ENCODE measurements at regions not wholly inside any gene's neighbourhood (a gene's known extent, or its start where the extent isn't known, plus 50 kb on each side); places are given as distances from the start of the nearest gene placed in this dataset.
"Not testable (repeated sequence)": the region's sequence is repeated elsewhere in the genome, so short reads cannot be mapped to it uniquely, and the experiment has no call there.

- no peak for DNase-seq (ENCODE audit: low read depth in 2 of 3, low spot score in 2 of 3)
These were observed 508.2 kb downstream of the FAM181B start for GRCh38 chr11:82225502-82225901.

- DNase-seq (ENCODE audit: low read depth in 2 of 3, low spot score in 2 of 3), result no peak
These were observed 516.6 kb downstream of the FAM181B start for GRCh38 chr11:82216927-82217570.

DNA sequence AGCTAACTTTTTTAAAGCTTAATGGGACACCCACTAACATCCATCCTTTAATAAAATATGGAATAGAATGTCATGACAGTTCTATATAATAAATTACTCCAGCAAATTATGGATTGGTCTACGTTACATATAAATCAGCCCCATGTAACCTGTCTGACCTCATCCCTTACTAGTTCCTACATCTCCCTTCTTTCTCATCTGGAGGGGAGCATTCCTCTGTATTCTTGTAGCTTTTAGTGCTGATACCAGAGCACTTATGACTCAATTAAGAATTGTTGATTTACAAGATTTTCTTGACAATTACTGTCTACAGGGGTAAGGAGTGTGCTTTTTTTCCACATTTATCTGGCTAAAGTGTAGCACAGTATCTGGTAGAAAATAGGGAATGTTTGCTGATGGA is 523.7 kb downstream of the FAM181B start:
- no peak for DNase-seq (ENCODE audit: low read depth in 2 of 3, low spot score in 2 of 3)

DNA sequence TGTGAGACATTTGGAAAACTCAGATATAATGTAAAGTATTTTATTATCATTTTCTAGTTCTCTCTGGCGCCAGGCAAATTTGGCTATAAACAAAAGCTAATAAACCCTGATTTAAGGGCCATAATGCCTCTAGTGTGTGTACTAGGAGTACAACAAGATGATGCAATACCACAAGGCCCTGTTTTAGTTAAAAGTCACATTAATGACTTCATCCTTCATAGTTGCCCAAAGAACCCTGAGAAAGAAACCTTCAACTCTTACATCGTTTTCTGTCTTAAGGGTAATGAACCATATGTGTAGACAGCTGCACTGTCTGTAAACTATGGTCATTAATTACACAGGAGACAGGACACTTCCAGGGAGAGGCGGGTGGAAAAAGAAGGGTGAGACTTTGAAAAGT is 538.4 kb downstream of the FAM181B start:
- DNase-seq (ENCODE audit: low read depth in 2 of 3, low spot score in 2 of 3), result no peak

DNA sequence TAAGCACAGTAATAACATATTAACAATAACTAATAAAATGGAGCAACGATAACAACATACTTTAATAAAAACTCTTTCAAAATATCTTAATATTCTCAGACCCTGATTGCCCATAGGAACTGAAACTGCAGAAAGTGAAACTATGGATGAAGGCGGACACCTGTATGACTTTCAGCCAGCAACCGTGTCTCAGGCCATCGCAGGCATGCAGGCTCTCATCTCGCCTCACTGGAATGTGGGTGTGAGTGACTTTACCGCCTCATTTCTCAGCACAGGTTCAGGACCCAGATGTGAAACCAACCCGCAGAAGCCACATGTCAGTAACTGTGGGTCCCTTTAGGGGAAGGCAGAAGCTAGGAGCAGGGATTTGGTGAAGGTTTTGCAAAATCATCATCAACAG is 539.1 kb downstream of the FAM181B start:
- DNase-seq (ENCODE audit: low read depth in 2 of 3, low spot score in 2 of 3), result no peak

DNA sequence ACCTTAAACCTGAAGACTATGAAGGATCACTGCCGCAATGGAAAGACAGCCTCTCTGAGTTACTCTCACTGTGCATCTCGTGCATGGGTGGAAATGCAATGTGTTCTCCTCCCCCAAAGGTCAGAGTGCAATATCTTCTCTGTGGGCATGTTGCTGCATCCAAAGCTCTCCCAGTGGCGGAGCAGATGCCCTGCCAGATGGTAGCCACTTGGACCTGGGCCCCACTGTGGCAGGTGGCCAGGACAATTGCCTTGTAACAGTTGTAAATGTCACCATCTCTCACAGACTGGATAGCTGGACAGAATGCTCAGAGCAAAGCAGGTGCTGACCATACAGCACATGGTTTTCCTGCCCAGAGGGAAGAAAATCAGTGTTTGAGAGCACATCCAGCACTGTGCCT is 542.0 kb downstream of the FAM181B start:
- no peak for DNase-seq (ENCODE audit: low read depth in 2 of 3, low spot score in 2 of 3)

DNA sequence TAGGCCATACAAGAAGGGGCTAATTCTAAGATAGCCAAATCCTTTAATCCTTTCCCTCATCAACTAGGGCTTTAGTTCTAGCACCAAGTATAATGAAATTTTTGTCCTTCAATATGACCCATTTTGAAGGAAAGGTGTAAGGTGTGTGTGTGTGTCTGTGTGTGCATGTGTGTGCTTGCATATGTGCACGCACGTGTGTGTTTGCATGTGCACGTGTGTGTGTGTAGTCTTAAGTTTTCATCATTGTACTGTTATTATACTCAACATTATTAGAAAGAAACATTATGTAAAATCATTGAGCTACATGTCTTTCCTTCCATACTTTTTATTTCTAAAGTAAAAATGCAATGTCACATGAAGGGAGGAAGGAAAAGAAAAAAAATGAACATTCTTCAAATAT is 547.7 kb downstream of the FAM181B start:
- DNase-seq (ENCODE audit: low read depth in 2 of 3, low spot score in 2 of 3), result no peak

DNA sequence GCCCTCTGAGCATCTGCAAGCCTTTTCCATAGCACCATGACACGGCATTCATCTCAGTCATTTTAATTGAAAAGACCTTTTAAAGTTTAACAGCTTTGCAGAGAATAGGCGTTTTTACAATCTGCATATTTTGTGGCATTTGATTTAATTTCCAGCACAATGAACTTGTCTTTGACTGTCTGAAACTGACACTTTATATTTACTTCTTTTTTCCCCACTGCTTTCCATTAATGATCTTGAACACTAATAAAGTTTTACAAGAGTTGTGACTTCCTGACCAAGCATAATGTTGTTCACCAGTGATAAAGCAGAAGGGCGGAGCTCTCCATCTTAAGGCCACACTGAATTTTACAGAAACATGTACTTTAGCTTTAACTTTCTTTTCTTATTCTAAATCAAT is 548.7 kb downstream of the FAM181B start:
- DNase-seq (ENCODE audit: low read depth in 2 of 3, low spot score in 2 of 3), result no peak

DNA sequence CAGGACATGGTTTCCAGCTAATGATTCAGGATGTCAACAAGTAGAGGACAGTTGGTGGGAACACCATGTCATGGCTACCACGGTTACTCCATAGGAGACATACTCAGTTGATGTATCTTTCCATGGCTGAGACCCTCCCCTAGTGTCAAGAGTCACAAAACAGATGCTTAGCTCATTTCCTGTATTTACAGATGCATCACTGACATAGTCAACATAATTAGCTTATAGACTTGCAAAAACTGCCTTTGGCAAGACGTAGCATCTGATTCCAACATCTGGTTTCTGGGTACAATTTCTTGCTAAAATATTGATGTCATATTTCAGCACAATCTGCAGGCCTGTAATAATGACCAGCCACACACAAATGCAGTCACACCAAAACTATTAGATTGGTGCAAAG is 550.3 kb downstream of the FAM181B start:
- DNase-seq (ENCODE audit: low read depth in 2 of 3, low spot score in 2 of 3), result no peak

GRCh38 chr11:82182697-82183096 is 551.0 kb downstream of the FAM181B start:
- DNase-seq (ENCODE audit: low read depth in 2 of 3, low spot score in 2 of 3), result not testable (repeated sequence)

DNA sequence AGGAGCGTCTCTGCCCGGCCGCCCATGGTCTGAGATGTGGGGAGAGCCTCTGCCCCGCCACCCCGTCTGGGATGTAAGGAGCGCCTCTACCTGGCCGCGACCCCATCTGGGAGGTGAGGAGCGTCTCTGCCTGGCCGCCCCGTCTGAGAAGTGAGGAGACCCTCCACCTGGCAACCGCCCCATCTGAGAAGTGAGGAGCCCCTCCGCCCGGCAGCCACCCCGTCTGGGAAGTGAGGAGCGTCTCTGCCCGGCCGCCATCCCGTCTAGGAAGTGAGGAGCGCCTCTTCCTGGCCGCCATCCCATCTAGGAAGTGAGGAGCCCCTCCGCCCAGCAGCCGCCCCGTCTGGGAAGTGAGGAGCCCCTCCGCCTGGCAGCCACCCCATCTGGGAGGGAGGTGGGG is 551.9 kb downstream of the FAM181B start:
- DNase-seq (ENCODE audit: low read depth in 2 of 3, low spot score in 2 of 3), result not testable (repeated sequence)

- no peak for DNase-seq (ENCODE audit: low read depth in 2 of 3, low spot score in 2 of 3)
These were observed 556.7 kb downstream of the FAM181B start for GRCh38 chr11:82176945-82177344.

GRCh38 chr11:82176365-82176764 is 557.3 kb downstream of the FAM181B start:
- no peak for DNase-seq (ENCODE audit: low read depth in 2 of 3, low spot score in 2 of 3)

DNA sequence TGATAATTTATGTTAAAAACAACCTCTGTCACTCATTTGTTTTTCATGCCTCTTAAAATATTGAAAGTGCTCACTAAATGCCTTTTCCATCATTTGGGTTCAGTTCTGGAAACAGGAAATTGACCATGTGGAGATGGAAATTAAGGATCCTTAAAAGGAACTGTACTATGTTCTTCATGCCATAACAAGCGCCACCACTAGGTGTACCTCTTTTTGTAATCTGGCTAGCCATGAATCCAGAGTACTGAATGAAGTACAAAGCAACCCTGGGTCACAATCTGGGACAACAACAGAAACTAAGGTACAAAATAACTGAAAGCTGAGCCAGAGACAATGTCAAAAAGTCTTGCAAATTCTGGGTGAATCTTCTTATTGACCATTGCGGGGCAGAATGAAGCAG is 559.1 kb downstream of the FAM181B start:
- no peak for DNase-seq (ENCODE audit: low read depth in 2 of 3, low spot score in 2 of 3)

DNA sequence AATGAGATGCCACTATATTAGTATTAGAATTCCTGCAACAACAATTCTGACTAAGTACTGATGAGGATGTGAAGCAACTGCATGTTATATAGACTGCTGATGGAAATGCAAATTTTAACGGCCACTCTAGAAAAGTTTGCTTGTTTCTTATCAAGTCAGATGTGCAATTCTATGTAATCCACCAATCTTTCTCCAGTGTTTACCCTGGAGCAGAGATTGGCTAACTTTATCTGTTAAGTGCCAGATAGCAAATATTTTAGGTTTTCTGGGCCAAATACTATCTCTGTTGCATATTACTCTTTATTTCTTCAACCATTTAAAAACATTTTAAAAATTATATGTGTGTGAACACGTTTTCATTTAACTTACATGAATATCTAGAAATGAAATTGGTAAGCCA is 586.9 kb downstream of the FAM181B start:
- DNase-seq (ENCODE audit: low read depth in 2 of 3, low spot score in 2 of 3), result no peak

DNA sequence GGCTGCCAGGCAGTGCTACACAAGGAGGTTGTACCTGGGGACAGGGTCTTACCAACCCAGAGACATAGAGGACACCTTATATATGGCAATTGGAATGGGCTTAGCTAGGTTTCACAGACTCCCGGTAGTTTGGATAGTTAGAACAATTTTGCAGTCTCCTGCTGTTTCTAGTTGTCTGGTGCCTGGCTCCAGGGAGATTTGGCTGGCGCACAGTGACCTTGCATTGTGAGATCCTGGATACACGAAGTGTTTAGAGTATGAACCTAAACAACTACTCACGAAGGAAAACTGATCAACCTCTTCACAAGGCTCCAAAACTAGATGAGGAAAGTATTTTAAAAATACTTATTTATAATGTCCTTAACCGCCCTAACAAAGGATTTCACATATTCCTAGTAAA is 614.7 kb downstream of the FAM181B start:
- DNase-seq (ENCODE audit: low read depth in 2 of 3, low spot score in 2 of 3), result no peak

DNA sequence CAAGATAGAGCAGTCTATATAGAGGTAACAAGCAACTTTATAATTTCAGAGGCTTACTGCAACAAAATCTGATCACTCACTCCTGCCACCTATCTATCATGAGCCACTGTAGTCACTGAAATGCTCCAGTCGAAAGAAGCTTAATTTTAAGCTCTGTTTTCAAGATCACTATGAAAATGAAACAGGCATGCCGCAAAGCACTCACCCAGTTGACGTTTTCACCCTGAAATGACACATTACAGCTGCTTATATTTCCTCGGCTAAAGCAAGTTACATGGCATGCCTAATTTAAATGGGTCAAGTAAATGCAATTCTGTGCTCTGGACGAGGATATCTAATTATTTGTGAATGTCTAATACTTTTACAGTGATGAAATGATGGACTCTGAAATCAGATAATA is 616.3 kb downstream of the FAM181B start:
- DNase-seq (ENCODE audit: low read depth in 2 of 3, low spot score in 2 of 3), result no peak

DNA sequence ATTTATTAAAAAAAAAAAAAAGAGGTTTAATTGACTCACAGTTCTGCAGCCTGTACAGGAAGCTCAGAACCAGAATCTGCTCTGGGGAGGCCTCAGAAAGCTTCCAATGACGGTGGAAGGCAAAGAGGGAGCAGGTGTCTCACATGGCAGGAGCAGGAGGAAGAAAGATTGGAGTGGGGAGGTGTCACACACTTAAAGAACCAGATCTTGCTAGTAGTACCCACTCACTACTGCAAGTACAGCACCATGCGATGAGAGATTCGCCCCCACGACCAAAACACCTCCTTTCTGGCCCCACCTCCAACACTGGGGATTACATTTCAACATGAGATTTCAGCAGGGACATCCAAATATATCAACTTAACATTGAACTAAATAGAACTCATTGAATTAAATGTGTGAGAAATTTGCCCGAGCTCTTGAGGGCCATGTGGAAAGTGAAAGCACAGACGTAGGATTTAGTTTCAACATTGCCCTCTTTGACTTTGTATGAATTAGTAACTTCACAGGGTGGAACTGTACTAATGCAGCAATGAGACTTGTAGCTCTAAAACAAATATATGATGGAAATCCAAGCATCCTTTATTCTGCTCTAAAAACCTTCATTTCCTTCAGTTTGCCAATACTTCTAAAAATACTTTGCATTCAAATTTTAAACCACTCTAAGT is 628.2 kb downstream of the FAM181B start:
- no peak for DNase-seq (ENCODE audit: low read depth in 2 of 3, low spot score in 2 of 3)

DNA sequence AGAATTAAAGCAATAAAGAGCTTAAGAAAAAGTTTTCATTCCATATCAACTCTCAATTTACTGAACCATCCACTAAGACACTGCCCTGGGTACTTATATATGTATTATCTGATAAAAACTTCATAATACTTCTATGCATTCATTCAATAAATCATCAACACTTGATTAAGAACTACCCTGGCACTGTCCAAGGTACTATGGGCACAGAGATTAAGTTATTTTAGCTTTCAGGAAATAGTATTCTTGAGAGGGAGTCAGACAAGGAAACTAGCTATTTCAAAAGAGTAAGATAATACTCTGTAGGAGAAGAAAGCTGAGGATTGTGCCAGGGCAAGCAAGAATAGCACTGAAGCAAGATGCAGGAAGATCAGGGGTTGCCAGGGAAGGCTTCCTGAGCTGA is 640.8 kb downstream of the FAM181B start:
- no peak for DNase-seq (ENCODE audit: low read depth in 2 of 3, low spot score in 2 of 3)

- no peak for DNase-seq (ENCODE audit: low read depth in 2 of 3, low spot score in 2 of 3)
These were observed 644.2 kb downstream of the FAM181B start for GRCh38 chr11:82089426-82089825.

DNA sequence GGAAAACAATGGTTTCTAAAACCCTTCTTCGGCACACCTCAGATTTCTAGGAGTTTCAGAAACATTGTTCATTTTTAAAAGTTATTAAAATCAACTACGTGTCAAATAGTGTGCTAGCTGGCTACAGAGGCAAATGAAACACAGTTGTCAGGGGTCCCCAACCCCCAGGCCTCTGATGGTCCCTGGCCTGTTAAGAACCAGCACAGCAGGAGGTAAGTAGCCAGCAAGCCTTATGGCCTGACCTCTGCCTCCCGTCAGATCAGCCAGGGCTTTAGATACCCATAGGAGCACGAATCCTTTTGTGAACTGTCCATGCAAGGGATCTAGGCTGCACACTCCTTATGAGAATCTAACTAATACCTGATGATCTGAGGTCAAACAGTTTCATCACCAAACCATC is 648.2 kb downstream of the FAM181B start:
- no peak for DNase-seq (ENCODE audit: low read depth in 2 of 3, low spot score in 2 of 3)

- DNase-seq (ENCODE audit: low read depth in 2 of 3, low spot score in 2 of 3), result no peak
These were observed 650.7 kb downstream of the FAM181B start for GRCh38 chr11:82082976-82083375.

GRCh38 chr11:82080160-82080559 is 653.5 kb downstream of the FAM181B start:
- DNase-seq (ENCODE audit: low read depth in 2 of 3, low spot score in 2 of 3), result no peak

Data from activated CD8-positive, alpha-beta memory T cell treated with anti-CD3 and anti-CD28 coated beads for 48 hours (primary cell).